GM23338 (cell line): ENCODE measurements at regions not wholly inside any gene's neighbourhood (a gene's known extent, or its start where the extent isn't known, plus 50 kb on each side); places are given as distances from the start of the nearest gene placed in this dataset.

Source experiments
- CTCF ChIP-seq, 2 experiments: fragments of 200-600 bp in 1 of 2; sonication (generic) in 1 of 2; conservative IDR thresholded peaks; 2 replicates each; pipeline versions ENCODE4 v1.5.1 to v1.6.1; 2016 to 2017; ENCODE audit warnings: antibody characterized with exemption in 2 of 2, low read depth in 2 of 2, mild to moderate bottlenecking in 2 of 2, moderate library complexity in 1 of 2
- EZH2 ChIP-seq: fragments of 200-600 bp; sonication (generic); IDR thresholded peaks from one replicate; pipeline ENCODE4 v1.8.0; 2017; ENCODE audit warnings: antibody characterized with exemption, mild to moderate bottlenecking, low read depth; ENCODE audit not compliant: unreplicated experiment
- EZH2phosphoT487 ChIP-seq: fragments of 200-600 bp; sonication (generic); IDR thresholded peaks from one replicate; pipeline ENCODE4 v1.8.1; 2018; ENCODE audit warnings: antibody characterized with exemption; ENCODE audit not compliant: unreplicated experiment
- NANOG ChIP-seq: IDR thresholded peaks from 2 replicates; pipeline ENCODE4 v1.6.1; 2016; ENCODE audit warnings: antibody characterized with exemption, borderline replicate concordance
- POLR2AphosphoS5 ChIP-seq: IDR thresholded peaks from 2 replicates; pipeline ENCODE4 v1.6.1; 2016; ENCODE audit warnings: antibody characterized with exemption, low read depth
- STAT1 ChIP-seq: IDR thresholded peaks from one replicate; pipeline ENCODE4 v1.6.1; 2016; ENCODE audit warnings: antibody characterized with exemption; ENCODE audit not compliant: unreplicated experiment

DNA sequence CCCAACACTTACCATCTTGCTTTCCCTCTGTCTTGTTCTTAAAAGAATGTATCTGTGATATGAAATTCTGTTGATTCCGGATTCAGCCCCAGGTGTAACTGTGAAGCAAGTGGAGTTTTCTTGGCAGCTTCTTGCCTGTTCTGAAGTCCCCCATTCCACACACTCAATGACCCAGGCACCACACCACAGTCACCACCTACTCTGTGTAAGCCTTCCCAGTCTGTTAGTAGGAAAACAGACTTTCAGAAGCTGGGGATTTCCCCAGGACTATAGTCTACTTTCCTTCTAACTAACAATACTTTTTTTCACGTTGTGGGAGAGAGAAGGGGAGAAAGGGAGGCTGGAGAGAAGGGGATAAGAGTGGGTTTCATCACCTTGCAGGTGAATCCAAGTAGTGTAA lies 299.1 kb upstream of the PROX1 start:
- TF ChIP-seq CTCF (conservative IDR thresholded peaks at IDR 0.05; ENCODE audit: low read depth in 2 of 2): no peak
- no peak for TF ChIP-seq EZH2
- TF ChIP-seq STAT1: no peak
- TF ChIP-seq EZH2phosphoT487: no peak
- no peak for TF ChIP-seq POLR2AphosphoS5
- TF ChIP-seq NANOG: no peak
